ENCODE measurements at regions not wholly inside any gene's neighbourhood (a gene's known extent, or its start where the extent isn't known, plus 50 kb on each side); places are given as distances from the start of the nearest gene placed in this dataset.
"Not testable (repeated sequence)": the region's sequence is repeated elsewhere in the genome, so short reads cannot be mapped to it uniquely, and the experiment has no call there.

- no peak for DNase-seq (ENCODE audit: low spot score in 2 of 2)
- intact Hi-C loops (cut with DNase I) = no loop called here
- Histone ChIP-seq H3K9me3 (no peaks in the 10 kb centered on the region), H3K27ac (no peak overlapping the region), H3K4me1 (no peaks in the 10 kb centered on the region), H3K4me3 (no peak overlapping the region), H3K36me3 (no peaks in the 10 kb centered on the region), H3K27me3 (no peaks in the 10 kb centered on the region)
- no peak for TF ChIP-seq CTCF (IDR thresholded peaks at IDR 0.05)
Observed at GRCh38 chr12:114605918-114606317, 78.1 kb downstream of the TBX3 start.

DNA sequence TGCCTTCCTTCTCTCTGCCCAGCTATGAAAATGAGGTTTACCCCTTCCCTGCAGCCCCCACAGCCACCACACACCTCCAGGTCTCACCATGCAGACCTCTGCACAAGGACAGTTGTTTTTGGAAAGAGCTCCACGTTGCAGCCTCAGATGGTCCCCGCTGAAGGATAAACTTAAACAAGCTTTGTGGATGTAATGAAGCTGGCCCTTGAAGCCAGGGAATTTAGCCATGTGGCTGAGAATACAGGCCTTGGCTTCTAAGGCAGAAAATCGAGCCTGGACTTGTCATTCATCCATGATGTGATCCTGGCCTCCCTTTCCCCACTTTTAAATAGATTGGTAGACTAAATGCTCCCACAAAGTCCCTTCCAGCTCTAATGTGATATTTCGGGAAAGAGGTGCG is 79.4 kb downstream of the TBX3 start:
- Histone ChIP-seq H3K36me3 (no peaks in the 10 kb centered on the region), H3K9me3 (no peaks in the 10 kb centered on the region), H3K4me1 (no peaks in the 10 kb centered on the region), H3K27me3 (no peaks in the 10 kb centered on the region), H3K27ac (no peak overlapping the region), H3K4me3 (no peak overlapping the region)
- TF ChIP-seq CTCF (IDR thresholded peaks at IDR 0.05) = no peak
- no peak for DNase-seq (ENCODE audit: low spot score in 2 of 2)
- intact Hi-C loops (cut with DNase I) = no loop called here

DNA sequence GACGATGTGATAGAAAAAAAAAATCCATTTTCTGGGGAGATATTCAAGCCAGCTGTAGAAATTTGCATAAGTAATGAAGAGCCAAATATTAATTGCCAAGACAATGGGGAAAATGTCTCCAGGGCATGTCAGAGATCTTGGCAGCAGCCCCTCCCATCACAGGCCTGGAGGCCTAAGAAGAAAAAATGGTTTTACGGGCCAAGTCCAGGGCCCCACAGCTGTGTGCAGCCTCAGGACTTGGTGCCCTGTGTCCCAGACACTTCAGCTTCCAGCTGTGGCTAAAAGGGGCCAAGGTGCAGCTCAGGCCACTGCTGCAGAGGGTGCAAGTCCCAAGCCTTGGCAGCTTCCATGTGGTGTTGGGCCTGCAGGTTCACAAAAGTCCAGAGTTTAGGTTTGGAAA is 83.4 kb downstream of the TBX3 start:
- H3K27me3 ChIP-seq; H3K9me3 ChIP-seq; H3K36me3 ChIP-seq; DNase-seq (ENCODE audit: low spot score in 2 of 2); intact Hi-C loops (cut with DNase I); H3K4me3 ChIP-seq; H3K27ac ChIP-seq; H3K4me1 ChIP-seq: not testable (repeated sequence)

DNA sequence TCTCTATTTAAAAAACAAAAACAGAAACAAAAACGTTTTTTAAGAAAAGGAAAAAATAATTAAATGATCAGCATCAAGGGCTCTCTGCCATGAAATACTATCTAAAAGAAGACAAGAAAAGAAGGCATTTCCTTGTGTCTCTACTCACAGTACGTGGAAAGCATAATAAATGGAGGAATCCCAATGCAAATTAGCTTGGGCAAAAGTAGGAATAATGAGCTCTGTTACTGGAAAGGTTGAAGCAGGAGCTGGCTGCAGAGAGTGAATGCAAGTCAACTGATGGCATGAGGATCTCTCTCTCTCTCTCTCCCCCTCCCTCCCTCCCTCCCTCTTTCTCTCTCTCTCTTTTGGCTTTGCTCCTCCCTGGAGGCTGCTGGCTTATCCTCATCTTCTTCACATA is 85.9 kb downstream of the TBX3 start:
- Histone ChIP-seq H3K27ac (no peak overlapping the region), H3K4me1 (no peaks in the 10 kb centered on the region), H3K36me3 (no peaks in the 10 kb centered on the region), H3K9me3 (no peaks in the 10 kb centered on the region), H3K4me3 (no peak overlapping the region), H3K27me3 (no peaks in the 10 kb centered on the region)
- no peak for DNase-seq (ENCODE audit: low spot score in 2 of 2)
- TF ChIP-seq CTCF (IDR thresholded peaks at IDR 0.05) = no peak
- intact Hi-C loops (cut with DNase I) = no loop called here

DNA sequence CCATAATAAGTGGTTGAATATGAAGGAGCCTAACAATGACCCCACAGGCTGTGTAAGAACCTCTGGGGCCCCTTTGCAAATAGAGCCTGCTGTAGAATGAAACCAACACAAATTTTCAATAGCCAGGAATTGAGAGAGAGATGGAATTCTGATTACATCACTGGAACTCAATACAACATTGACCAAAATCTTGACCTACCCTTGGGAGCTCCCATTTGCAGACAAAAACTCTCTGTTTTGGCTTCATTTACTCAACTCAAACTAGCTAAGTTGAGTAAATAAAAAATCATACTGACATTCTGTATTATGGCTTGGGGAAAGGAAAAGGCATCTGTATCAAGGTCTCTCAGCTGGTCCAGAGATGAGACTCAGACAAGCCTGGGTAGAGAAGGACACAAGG is 91.0 kb downstream of the TBX3 start:
- Histone ChIP-seq H3K4me3 (no peak overlapping the region), H3K36me3 (no peaks in the 10 kb centered on the region), H3K9me3 (no peaks in the 10 kb centered on the region), H3K4me1 (no peaks in the 10 kb centered on the region), H3K27ac (no peak overlapping the region), H3K27me3 (no peaks in the 10 kb centered on the region)
- no peak for TF ChIP-seq CTCF (IDR thresholded peaks at IDR 0.05)
- no peak for DNase-seq (ENCODE audit: low spot score in 2 of 2)
- intact Hi-C loops (cut with DNase I) = no loop called here

DNA sequence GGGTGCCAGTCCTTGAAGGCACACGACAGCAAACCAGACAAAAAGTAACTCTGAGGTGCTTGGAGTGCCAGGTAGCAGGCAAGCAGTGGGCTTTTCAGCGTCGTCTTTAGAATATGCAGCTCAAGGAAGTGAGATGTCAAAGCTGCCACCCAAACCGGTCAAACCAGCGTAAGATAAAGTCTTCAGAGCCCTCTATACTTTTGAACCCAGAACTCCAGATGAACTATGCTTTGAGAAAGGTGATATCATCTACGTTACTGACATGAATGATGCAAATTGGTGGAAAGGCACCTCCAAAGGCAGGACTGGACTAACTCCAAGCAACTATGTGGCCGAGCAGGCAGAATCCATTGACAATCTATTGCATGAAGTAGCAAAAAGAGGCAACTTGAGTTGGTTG is 95.9 kb downstream of the TBX3 start:
- Histone ChIP-seq H3K27me3 (no peaks in the 10 kb centered on the region), H3K9me3 (no peaks in the 10 kb centered on the region), H3K27ac (no peak overlapping the region), H3K4me3 (no peak overlapping the region), H3K4me1 (no peaks in the 10 kb centered on the region), H3K36me3 (no peaks in the 10 kb centered on the region)
- no peak for TF ChIP-seq CTCF (IDR thresholded peaks at IDR 0.05)
- intact Hi-C loops (cut with DNase I) = no loop called here
- DNase-seq (ENCODE audit: low spot score in 2 of 2) = no peak

Measured in ascending aorta (tissue), 2 donors.